ENCODE measurements at regions not wholly inside any gene's neighbourhood (a gene's known extent, or its start where the extent isn't known, plus 50 kb on each side); places are given as distances from the start of the nearest gene placed in this dataset.

DNA sequence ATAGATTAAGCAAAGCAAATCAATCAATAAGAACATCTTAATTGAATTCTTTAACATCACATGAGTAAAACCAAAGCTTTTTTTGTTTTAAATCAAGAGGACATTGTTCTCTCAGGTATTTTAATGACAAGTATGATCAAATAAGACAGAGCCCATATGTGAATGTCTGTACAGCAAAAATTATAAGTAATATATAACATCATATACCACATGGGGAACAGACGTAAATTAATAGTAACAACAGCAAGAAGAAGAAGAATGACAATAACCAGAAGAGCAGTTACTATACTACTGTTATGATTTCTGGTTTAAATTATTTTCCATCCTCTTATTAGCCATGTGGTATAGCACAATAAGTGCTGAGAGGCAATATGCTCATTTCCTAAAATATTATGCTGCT lies 335.5 kb downstream of the ADAMTS20 start:
- no peak overlapping the region for H3K4me3 ChIP-seq (replicated peaks; ENCODE audit: low read depth, low read length)
- TF ChIP-seq, protein P1, sequence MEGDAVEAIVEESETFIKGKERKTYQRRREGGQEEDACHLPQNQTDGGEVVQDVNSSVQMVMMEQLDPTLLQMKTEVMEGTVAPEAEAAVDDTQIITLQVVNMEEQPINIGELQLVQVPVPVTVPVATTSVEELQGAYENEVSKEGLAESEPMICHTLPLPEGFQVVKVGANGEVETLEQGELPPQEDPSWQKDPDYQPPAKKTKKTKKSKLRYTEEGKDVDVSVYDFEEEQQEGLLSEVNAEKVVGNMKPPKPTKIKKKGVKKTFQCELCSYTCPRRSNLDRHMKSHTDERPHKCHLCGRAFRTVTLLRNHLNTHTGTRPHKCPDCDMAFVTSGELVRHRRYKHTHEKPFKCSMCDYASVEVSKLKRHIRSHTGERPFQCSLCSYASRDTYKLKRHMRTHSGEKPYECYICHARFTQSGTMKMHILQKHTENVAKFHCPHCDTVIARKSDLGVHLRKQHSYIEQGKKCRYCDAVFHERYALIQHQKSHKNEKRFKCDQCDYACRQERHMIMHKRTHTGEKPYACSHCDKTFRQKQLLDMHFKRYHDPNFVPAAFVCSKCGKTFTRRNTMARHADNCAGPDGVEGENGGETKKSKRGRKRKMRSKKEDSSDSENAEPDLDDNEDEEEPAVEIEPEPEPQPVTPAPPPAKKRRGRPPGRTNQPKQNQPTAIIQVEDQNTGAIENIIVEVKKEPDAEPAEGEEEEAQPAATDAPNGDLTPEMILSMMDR (IDR thresholded peaks at IDR 0.05; ENCODE audit: low read depth, low read length, missing control alignments): no peak
- no peak for DNase-seq (ENCODE audit: extremely low read depth, low read depth)

DNA sequence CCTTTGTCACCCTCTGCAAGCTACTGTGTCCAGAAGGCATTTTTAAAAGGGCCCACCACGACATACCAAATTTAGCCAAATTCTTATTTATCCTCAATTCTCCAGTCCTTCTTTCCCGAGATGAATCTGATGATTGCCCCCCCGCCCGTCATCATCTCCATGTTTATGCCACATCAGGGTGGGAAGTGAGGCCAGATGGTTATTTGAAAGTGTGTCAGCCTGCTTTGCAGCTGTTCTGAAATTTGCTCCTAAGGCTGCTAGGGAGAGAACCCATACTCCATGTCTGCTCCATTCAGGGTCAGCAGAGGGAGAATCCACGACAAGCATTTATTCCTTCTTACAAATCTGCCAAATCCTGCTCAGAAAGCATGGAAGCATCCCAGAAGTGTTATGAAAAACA lies 337.8 kb downstream of the ADAMTS20 start:
- no peak overlapping the region for H3K4me3 ChIP-seq (replicated peaks; ENCODE audit: low read depth, low read length)
- DNase-seq (ENCODE audit: extremely low read depth, low read depth): no peak
- TF ChIP-seq, protein P1 (IDR thresholded peaks at IDR 0.05; ENCODE audit: low read depth, low read length, missing control alignments): no peak

DNA sequence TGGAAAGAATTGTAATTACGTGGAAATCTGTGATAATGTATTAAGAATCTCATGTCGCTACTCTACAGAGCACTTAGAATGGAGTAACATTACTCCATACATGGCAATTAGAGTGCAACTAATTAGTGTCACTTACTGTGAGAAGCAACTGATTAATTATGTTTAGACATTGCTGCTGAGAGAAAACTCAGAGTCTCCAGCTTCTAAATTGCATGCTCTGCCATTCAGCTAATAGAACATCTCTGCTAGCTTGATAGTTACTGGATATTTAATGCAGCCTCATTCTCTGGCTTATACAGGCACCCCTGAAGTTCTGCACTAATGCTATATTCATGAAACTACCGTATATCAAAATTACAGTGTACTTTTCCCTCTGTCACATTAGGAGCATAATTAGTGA lies 338.4 kb downstream of the ADAMTS20 start:
- no peak for DNase-seq (ENCODE audit: extremely low read depth, low read depth)
- TF ChIP-seq, protein P1 (IDR thresholded peaks at IDR 0.05; ENCODE audit: low read depth, low read length, missing control alignments): no peak
- no peak overlapping the region for H3K4me3 ChIP-seq (replicated peaks; ENCODE audit: low read depth, low read length)

DNA sequence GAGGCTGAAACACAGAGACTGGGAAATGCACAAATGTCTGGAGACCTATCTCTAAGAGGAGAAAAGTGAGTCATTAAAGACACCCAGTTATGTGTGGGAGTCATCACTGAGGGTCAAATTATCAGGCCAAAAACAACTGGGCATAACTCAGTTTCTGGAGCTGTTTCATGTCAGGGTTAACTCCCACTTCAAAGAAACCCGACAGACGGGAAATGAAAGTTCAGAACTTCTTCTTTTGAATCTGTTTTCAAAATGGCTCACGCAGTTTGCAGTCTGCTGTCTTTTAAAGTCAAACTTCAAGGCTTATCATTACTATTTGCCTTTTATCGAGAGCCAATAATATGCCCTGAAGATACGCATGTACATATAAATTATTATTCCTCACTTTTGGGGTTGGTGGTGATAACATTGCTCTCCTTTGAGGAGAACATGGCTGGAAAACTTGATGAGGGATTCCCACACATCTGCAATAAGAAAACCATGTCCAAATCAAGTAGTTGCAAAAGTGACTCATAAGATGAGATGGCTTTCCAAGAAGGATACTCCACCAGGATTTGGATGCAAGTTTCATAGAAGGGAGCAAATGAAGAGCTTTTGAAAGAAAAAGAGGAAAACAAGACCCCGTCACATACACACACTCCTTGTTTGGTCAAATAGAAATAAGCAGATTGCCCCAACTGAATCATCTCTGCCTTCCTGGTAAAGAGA lies 341.4 kb downstream of the ADAMTS20 start:
- H3K4me3 ChIP-seq (replicated peaks; ENCODE audit: low read depth, low read length): no peak overlapping the region
- DNase-seq (ENCODE audit: extremely low read depth, low read depth): no peak
- TF ChIP-seq, protein P1 (IDR thresholded peaks at IDR 0.05; ENCODE audit: low read depth, low read length, missing control alignments): no peak

DNA sequence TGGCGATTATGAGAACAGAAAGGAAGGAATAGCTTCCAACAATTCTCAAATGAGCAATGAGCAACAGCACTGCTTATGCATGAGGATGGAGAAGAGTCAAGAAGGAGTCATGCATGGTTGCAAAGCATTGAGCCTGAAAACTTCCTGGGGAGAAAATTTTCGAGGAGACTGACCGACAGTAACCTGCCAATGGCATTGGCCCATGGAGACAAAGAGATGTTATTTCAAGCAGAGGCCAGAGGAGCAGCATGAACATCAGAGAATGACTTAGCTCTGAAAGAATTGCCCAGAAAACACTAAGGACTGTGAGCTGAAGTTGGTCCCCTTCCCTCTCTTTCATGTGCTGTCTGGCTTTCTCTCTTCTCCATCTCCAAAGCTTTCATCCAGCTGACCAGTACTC lies 343.4 kb downstream of the ADAMTS20 start:
- TF ChIP-seq, protein P1 (IDR thresholded peaks at IDR 0.05; ENCODE audit: low read depth, low read length, missing control alignments): no peak
- no peak overlapping the region for H3K4me3 ChIP-seq (replicated peaks; ENCODE audit: low read depth, low read length)
- no peak for DNase-seq (ENCODE audit: extremely low read depth, low read depth)

DNA sequence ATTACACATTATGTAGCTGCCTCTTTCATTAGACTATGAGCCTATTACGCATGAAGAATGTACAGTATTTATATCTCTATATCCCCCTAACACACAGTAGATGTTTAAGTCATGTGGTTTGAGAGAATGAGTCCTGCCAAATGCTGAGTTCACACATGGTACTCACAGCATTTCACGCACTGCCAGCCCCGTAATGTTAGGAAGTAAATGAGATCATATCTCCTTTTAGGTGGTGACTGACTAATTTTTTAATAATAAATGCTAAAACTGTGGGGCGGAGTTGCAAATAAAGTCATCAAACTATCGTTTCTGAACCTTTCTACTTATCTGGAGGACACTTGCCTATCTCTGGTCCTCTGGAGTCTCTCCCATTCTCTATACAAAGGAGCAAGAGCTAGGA lies 343.8 kb downstream of the ADAMTS20 start:
- H3K4me3 ChIP-seq (replicated peaks; ENCODE audit: low read depth, low read length): no peak overlapping the region
- no peak for DNase-seq (ENCODE audit: extremely low read depth, low read depth)
- TF ChIP-seq, protein P1 (IDR thresholded peaks at IDR 0.05; ENCODE audit: low read depth, low read length, missing control alignments): no peak

DNA sequence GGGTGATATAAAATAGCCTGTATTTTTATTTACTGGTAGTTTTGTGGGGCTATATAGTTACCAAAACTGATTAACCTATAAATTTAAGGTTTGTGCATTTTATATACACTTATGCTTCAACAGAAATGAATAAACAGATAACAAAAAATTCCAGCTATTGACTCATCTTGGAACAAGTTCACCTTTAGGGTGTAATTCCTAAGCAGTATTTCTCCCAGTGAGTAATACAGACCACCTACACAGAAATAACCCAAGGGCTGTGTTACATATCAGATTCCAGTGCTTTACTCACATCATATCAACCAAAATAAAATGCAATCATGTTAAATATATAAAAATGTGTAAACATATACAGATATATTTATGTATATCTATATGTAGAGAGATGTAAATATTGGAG lies 345.6 kb downstream of the ADAMTS20 start:
- DNase-seq (ENCODE audit: extremely low read depth, low read depth): no peak
- TF ChIP-seq, protein P1 (IDR thresholded peaks at IDR 0.05; ENCODE audit: low read depth, low read length, missing control alignments): no peak
- no peak overlapping the region for H3K4me3 ChIP-seq (replicated peaks; ENCODE audit: low read depth, low read length)
